H1 (cell line): ENCODE measurements at regions not wholly inside any gene's neighbourhood (a gene's known extent, or its start where the extent isn't known, plus 50 kb on each side); places are given as distances from the start of the nearest gene placed in this dataset.

Experiments used
- CTCF ChIA-PET: fragments of 300-600 bp; sonication (Branson Sonifier 250); formaldehyde crosslinking; loops from one replicate; lab custom pipeline; 2021; ENCODE audit not compliant: partially characterized antibody; lab: Charles Lee
- POLR2A ChIA-PET: fragments of 300-600 bp; sonication (Branson Sonifier 250); formaldehyde crosslinking; loops from one replicate; lab custom pipeline; 2021; ENCODE audit warnings: inconsistent platforms; ENCODE audit not compliant: partially characterized antibody; lab: Charles Lee
- DNase-seq, 2 experiments: peaks; one replicate each; pipeline versions ENCODE4 v3.0.0 to v3.0.0-alpha.2; 2010 to 2022; ENCODE audit warnings: low spot score in 2 of 2, low read depth in 1 of 2, mixed read lengths in 1 of 2
- FAIRE-seq: peaks from 2 replicates; lab custom pipeline; 2011; peaks lifted over from hg19 to GRCh38; lab: Jason Lieb, UNC
- H2AFZ ChIP-seq: 2 replicates; pipeline ENCODE4 v1.8.1; 2012; ENCODE audit warnings: low read length, inconsistent platforms
- H2AK5ac ChIP-seq: 2 replicates; pipeline ENCODE4 v1.6.1; 2013; ENCODE audit warnings: low read depth, low read length
- H2BK120ac ChIP-seq: replicated peaks from 2 replicates; pipeline ENCODE3; 2013; ENCODE audit warnings: low read depth, low read length, inconsistent platforms
- H2BK12ac ChIP-seq: 2 replicates; pipeline ENCODE4 v1.6.1; 2013; ENCODE audit warnings: low read depth, low read length
- H2BK15ac ChIP-seq: 2 replicates; pipeline ENCODE4 v1.6.1; 2013; ENCODE audit warnings: low read length
- H2BK20ac ChIP-seq: 2 replicates; pipeline ENCODE4 v1.6.1; 2013; ENCODE audit warnings: low read length
- H2BK5ac ChIP-seq: 2 replicates; pipeline ENCODE4 v1.6.1; 2013; ENCODE audit warnings: low read depth, low read length
- H3K14ac ChIP-seq: 2 replicates; pipeline ENCODE4 v1.6.1; 2013; ENCODE audit warnings: inconsistent platforms; ENCODE audit not compliant: insufficient read length
- H3K18ac ChIP-seq: 2 replicates; pipeline ENCODE4 v1.6.1; 2013; ENCODE audit warnings: low read length; ENCODE audit errors: extremely low read depth
- H3K23ac ChIP-seq: 2 replicates; pipeline ENCODE4 v1.6.1; 2013; ENCODE audit warnings: inconsistent platforms; ENCODE audit not compliant: insufficient read length
- H3K23me2 ChIP-seq: 2 replicates; pipeline ENCODE4 v1.6.1; 2013; ENCODE audit warnings: low read depth, low read length
- H3K27ac ChIP-seq: 2 replicates; pipeline ENCODE4 v1.6.1; 2011; ENCODE audit warnings: low read depth, low read length, inconsistent platforms
- H3K27me3 ChIP-seq, 4 experiments: replicated peaks in 1 of 4; 1 replicate in 1 of 4; 2 replicates in 3 of 4; pipeline versions ENCODE4 v1.6.1 to v1.8.1; 2011 to 2013; ENCODE audit warnings: low read length in 3 of 4, mild to moderate bottlenecking in 3 of 4, inconsistent platforms in 2 of 4, mixed read lengths in 2 of 4, moderate library complexity in 1 of 4; ENCODE audit not compliant: control insufficient read depth in 3 of 4, insufficient read depth in 3 of 4; ENCODE audit errors: extremely low read depth in 1 of 4
- H3K36me3 ChIP-seq, 4 experiments: 2 replicates each; pipeline versions ENCODE4 v1.6.1 to v1.8.1; 2011 to 2013; ENCODE audit warnings: mild to moderate bottlenecking in 4 of 4, low read length in 3 of 4, moderate library complexity in 2 of 4, control low read depth in 1 of 4, inconsistent platforms in 1 of 4; ENCODE audit not compliant: insufficient read depth in 4 of 4, control insufficient read depth in 2 of 4
- H3K4ac ChIP-seq: replicated peaks from 2 replicates; pipeline ENCODE3; 2013; ENCODE audit warnings: low read length, low read depth, mixed read lengths, inconsistent platforms; ENCODE audit not compliant: insufficient read length
- H3K4me1 ChIP-seq, 4 experiments: replicated peaks in 1 of 4; 1 replicate in 1 of 4; 2 replicates in 3 of 4; pipeline versions ENCODE4 v1.6.1 to v1.8.1; 2011 to 2013; ENCODE audit warnings: low read length in 3 of 4, inconsistent platforms in 2 of 4, mixed read lengths in 1 of 4; ENCODE audit not compliant: insufficient read depth in 4 of 4, control insufficient read depth in 3 of 4
- H3K4me2 ChIP-seq, 2 experiments: 2 replicates each; pipeline versions ENCODE4 v1.6.1 to v1.8.1; 2011 to 2013; ENCODE audit warnings: low read depth in 2 of 2, low read length in 2 of 2, control low read depth in 1 of 2, inconsistent platforms in 1 of 2, mild to moderate bottlenecking in 1 of 2; ENCODE audit not compliant: insufficient read depth in 1 of 2
- H3K4me3 ChIP-seq, 4 experiments: fragments of 200-600, 300-600 bp in 1 of 4; sonication (generic), shearing (Covaris generic), sonication (Bioruptor Twin) in 1 of 4; 2 replicates each; pipeline versions ENCODE4 v1.5.1 to v1.8.1; 2011 to 2016; ENCODE audit warnings: low read length in 4 of 4, low read depth in 3 of 4, control low read depth in 2 of 4, inconsistent platforms in 2 of 4, mild to moderate bottlenecking in 2 of 4, mixed read lengths in 1 of 4, moderate library complexity in 1 of 4; ENCODE audit not compliant: insufficient read depth in 2 of 4; ENCODE audit errors: extremely low read depth in 1 of 4
- H3K56ac ChIP-seq: replicated peaks from 2 replicates; pipeline ENCODE3; 2013; ENCODE audit warnings: low read depth, mild to moderate bottlenecking, mixed read lengths, low read length, inconsistent platforms; ENCODE audit not compliant: insufficient read length
- H3K79me1 ChIP-seq: 2 replicates; pipeline ENCODE4 v1.6.1; 2013; ENCODE audit warnings: low read depth, low read length, control low read depth
- H3K79me2 ChIP-seq, 2 experiments: 2 replicates each; pipeline versions ENCODE4 v1.6.1 to v1.8.1; 2012 to 2013; ENCODE audit warnings: low read length in 2 of 2, mild to moderate bottlenecking in 2 of 2, inconsistent platforms in 1 of 2; ENCODE audit not compliant: insufficient read depth in 2 of 2, control insufficient read depth in 1 of 2
- H3K9ac ChIP-seq, 4 experiments: replicated peaks in 1 of 4; 1 replicate in 1 of 4; 2 replicates in 3 of 4; pipeline versions ENCODE4 v1.6.1 to v1.8.1; 2011 to 2013; ENCODE audit warnings: low read depth in 3 of 4, low read length in 3 of 4, control low read depth in 2 of 4, mild to moderate bottlenecking in 2 of 4, moderate library complexity in 2 of 4, inconsistent platforms in 1 of 4; ENCODE audit errors: extremely low read depth in 1 of 4
- H3K9me3 ChIP-seq, 2 experiments: 2 replicates each; pipeline versions ENCODE4 v1.6.1 to v1.8.1; 2012 to 2013; ENCODE audit warnings: mild to moderate bottlenecking in 2 of 2, moderate library complexity in 2 of 2, control low read depth in 1 of 2, inconsistent platforms in 1 of 2, low read depth in 1 of 2, low read length in 1 of 2, mixed read lengths in 1 of 2; ENCODE audit not compliant: insufficient read depth in 2 of 2
- H4K20me1 ChIP-seq, 2 experiments: replicated peaks in 1 of 2; 2 replicates each; pipeline versions ENCODE3 to v1.8.1; 2011 to 2013; ENCODE audit warnings: inconsistent platforms in 2 of 2, low read length in 2 of 2, mild to moderate bottlenecking in 1 of 2; ENCODE audit not compliant: insufficient read depth in 2 of 2, control insufficient read depth in 1 of 2
- H4K5ac ChIP-seq: 2 replicates; pipeline ENCODE4 v1.6.1; 2013; ENCODE audit warnings: low read length, low read depth, mixed read lengths, inconsistent platforms; ENCODE audit not compliant: insufficient read length
- H4K8ac ChIP-seq: 2 replicates; pipeline ENCODE4 v1.8.0; 2013; ENCODE audit warnings: mild to moderate bottlenecking, moderate library complexity, low read length, inconsistent platforms; ENCODE audit not compliant: insufficient read depth; ENCODE audit errors: extremely low read depth
- H4K91ac ChIP-seq: replicated peaks from 2 replicates; pipeline ENCODE3; 2013; ENCODE audit warnings: low read length, mixed read lengths, inconsistent platforms; ENCODE audit not compliant: insufficient read length
- CTBP2 ChIP-seq: IDR thresholded peaks from 2 replicates; pipeline ENCODE4 v1.7.0; 2011; ENCODE audit warnings: borderline replicate concordance, mild to moderate bottlenecking, moderate library complexity, mixed read lengths, low read length; ENCODE audit not compliant: insufficient read depth, insufficient read length
- JUN ChIP-seq: IDR thresholded peaks from 2 replicates; pipeline ENCODE4 v1.6.1; 2011; ENCODE audit warnings: low read depth, mild to moderate bottlenecking, improper control_type of control experiment, low read length
- SUZ12 ChIP-seq: fragments of 200-600 bp; sonication (generic); IDR thresholded peaks from 2 replicates; pipeline ENCODE4 v1.6.1; 2012; ENCODE audit warnings: mild to moderate bottlenecking, inconsistent platforms, low read length, moderate library complexity, mixed read lengths
- WGBS, 2 experiments: shearing (Covaris generic) in 1 of 2; methylation state at CpG; one replicate each; pipeline versions ENCODE4 v1.1.6 to v1.1.7; 2013 to 2015; ENCODE audit warnings: low lambda C conversion rate in 2 of 2, mixed read lengths in 2 of 2, inconsistent platforms in 1 of 2, low coverage in 1 of 2, missing lambda C conversion rate in 1 of 2; ENCODE audit not compliant: insufficient replicate concordance in 2 of 2, insufficient coverage in 1 of 2, insufficient read length in 1 of 2; ENCODE audit errors: extremely low coverage in 1 of 2, missing lambda C conversion rate in 1 of 2; 5-methylcytosine and 5-hydroxymethylcytosine counted together

GRCh38 chr3:106619-107018 is 89.9 kb upstream of the CHL1 start:
- no peak overlapping the region for H3K9ac ChIP-seq
- ChIA-PET CTCF (interaction anchor here (0.6 to 1.3 kb wide), 2 partner anchors 49 to 248 kb away, joined by 3 read pairs; no protein-coding TSS in a partner anchor), POLR2A (no interaction called here)
- no peaks in the 10 kb centered on the region for H3K9me3 ChIP-seq
- H3K36me3 ChIP-seq, result no peaks in the 10 kb centered on the region
- H2BK120ac ChIP-seq, result no peak overlapping the region
- no peak overlapping the region for H2AK5ac ChIP-seq
- H3K27me3 ChIP-seq, result no peaks in the 10 kb centered on the region
- FAIRE-seq (no peak), DNase-seq (no peak)
- no peak overlapping the region for H3K4me2 ChIP-seq
- H3K79me1 ChIP-seq, result no peaks in the 10 kb centered on the region
- no peak overlapping the region for H4K91ac ChIP-seq
- WGBS, 2 experiments, result 93% methylated on average over 2 of the region's 2 CpGs; no CpG with 5 or more reads in 1 of the 2 experiments
- H3K23ac ChIP-seq, result no peak overlapping the region
- no peak overlapping the region for H2BK5ac ChIP-seq
- H2BK15ac ChIP-seq, result no peak overlapping the region
- no peak overlapping the region for H3K56ac ChIP-seq
- peaks cover 0 to 15% (median 7%) of the 10 kb centered on the region in 4 experiments; a peak in 5 of 7 replicates for H3K4me1 ChIP-seq
- no peaks in the 10 kb centered on the region for H3K79me2 ChIP-seq
- no peak overlapping the region for H2AFZ ChIP-seq
- no peaks in the 10 kb centered on the region for H3K23me2 ChIP-seq
- no peak overlapping the region for H2BK12ac ChIP-seq
- H2BK20ac ChIP-seq, result no peak overlapping the region
- no peak overlapping the region for H3K4ac ChIP-seq
- H3K27ac ChIP-seq, result no peak overlapping the region
- no peak overlapping the region for H4K8ac ChIP-seq
- no peak overlapping the region for H4K5ac ChIP-seq
- H4K20me1 ChIP-seq, result no peaks in the 10 kb centered on the region
- no peak overlapping the region for H3K14ac ChIP-seq
- no peak for TF ChIP-seq JUN
- no peak for TF ChIP-seq CTBP2
- TF ChIP-seq SUZ12, result no peak
- no peak overlapping the region for H3K18ac ChIP-seq
- H3K4me3 ChIP-seq, result no peak overlapping the region
